Amygdala (tissue), 56 donors: ENCODE measurements at regions not wholly inside any gene's neighbourhood (a gene's known extent, or its start where the extent isn't known, plus 50 kb on each side); places are given as distances from the start of the nearest gene placed in this dataset.
"Not testable (repeated sequence)": the region's sequence is repeated elsewhere in the genome, so short reads cannot be mapped to it uniquely, and the experiment has no call there.

Experiments used
- DNase-seq, 56 donors: peaks; one replicate each; lab custom pipeline; 2025; lab: John Stamatoyannopoulos, UW

GRCh38 chr1:90219166-90219871 is 224.4 kb downstream of the ZNF326 start:
- DNase-seq, result not testable (repeated sequence)

GRCh38 chr1:90210633-90211491 is 216.0 kb downstream of the ZNF326 start:
- DNase-seq, result no peak

GRCh38 chr1:90208949-90209348 is 214.0 kb downstream of the ZNF326 start:
- no peak for DNase-seq

- no peak for DNase-seq
These were observed 211.3 kb downstream of the ZNF326 start for GRCh38 chr1:90206260-90206659.

- DNase-seq, result no peak
These were observed 209.9 kb downstream of the ZNF326 start for GRCh38 chr1:90204780-90205179.

- no peak for DNase-seq
These were observed 209.2 kb downstream of the ZNF326 start for GRCh38 chr1:90204023-90204590.

GRCh38 chr1:90201467-90202358 is 206.8 kb downstream of the ZNF326 start:
- DNase-seq, result no peak

GRCh38 chr1:90200646-90201205 is 205.8 kb downstream of the ZNF326 start:
- DNase-seq, result no peak

- no peak for DNase-seq
These were observed 203.9 kb downstream of the ZNF326 start for GRCh38 chr1:90198616-90199332.

GRCh38 chr1:90193116-90193515 is 198.2 kb downstream of the ZNF326 start:
- DNase-seq, result no peak

- DNase-seq, result no peak
These were observed 197.5 kb downstream of the ZNF326 start for GRCh38 chr1:90192408-90192807.

GRCh38 chr1:90190523-90190922 is 195.6 kb downstream of the ZNF326 start:
- no peak for DNase-seq

GRCh38 chr1:90189889-90190288 is 195.0 kb downstream of the ZNF326 start:
- DNase-seq, result no peak

- peak in 1 of 56 donors; percentile 4 for DNase-seq
These were observed 192.3 kb downstream of the ZNF326 start for GRCh38 chr1:90187323-90187585.

- peak in 9 of 56 donors; percentile 1 to 26 (median 2) for DNase-seq
These were observed 191.8 kb downstream of the ZNF326 start for GRCh38 chr1:90186506-90187322.

GRCh38 chr1:90176530-90176929 is 181.6 kb downstream of the ZNF326 start:
- DNase-seq, result no peak

GRCh38 chr1:90175490-90176167 is 180.7 kb downstream of the ZNF326 start:
- DNase-seq, result no peak

- no peak for DNase-seq
These were observed 179.3 kb downstream of the ZNF326 start for GRCh38 chr1:90174246-90174645.
